HG02973 (cell line): ENCODE measurements at regions not wholly inside any gene's neighbourhood (a gene's known extent, or its start where the extent isn't known, plus 50 kb on each side); places are given as distances from the start of the nearest gene placed in this dataset.
A peak's percentile ranks its signal among the peaks of the same experiment; 100 is the strongest.
"Not testable (repeated sequence)": the region's sequence is repeated elsewhere in the genome, so short reads cannot be mapped to it uniquely, and the experiment has no call there.

Experiments
- ATAC-seq: cut with Tn5 transposase; IDR thresholded peaks from one replicate; pipeline ENCODE4 v1.9.1; 2021; ENCODE audit warnings: moderate library complexity; ENCODE audit not compliant: unreplicated experiment

DNA sequence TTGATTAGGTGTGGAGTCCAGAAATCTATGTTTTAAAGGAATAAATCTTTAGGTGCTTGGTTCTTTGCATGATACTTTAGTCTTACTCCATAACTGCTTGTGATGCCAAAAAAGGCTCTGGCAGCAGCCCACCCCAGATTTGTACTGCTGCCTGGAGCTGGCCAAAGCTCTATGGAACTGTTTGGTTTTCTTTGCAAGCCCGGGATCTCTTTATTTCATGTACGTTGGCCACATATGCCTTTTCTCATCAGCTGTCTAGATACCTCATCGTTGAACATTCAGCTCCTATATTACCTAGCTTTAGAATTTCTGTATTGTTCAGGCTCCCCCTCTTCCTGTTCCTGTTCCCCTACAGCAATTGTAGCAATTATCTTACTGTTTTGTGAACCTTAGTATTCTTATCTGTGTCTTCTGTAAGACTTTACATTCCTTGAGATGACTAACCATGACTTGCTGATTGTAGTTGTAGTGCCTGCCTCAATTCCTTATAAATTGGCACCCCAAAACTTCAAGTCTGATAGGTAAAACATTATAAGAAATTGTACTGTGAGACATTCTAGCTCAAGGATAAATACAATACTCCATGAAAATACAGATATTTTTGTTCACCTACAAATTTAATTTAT is 199.4 kb upstream of the GPRIN3 start:
- ATAC-seq = no peak

DNA sequence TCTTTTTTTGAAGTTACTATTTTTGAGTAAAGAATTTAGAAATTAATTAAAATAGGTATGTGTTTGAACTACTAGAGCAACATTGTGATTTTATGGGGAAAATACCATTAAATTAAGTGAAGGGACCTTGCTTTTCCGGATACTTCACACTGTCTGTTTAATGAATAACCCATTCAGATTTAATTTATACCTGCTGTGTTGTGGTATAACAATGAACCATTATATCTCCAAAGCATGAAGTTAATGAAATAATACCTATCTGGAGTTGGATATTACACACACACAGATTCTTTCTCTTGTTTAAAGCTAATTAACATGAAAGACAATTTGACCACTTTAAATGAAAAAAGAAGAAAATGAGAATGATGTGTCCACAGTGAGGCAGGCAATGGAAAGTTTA is 195.0 kb upstream of the GPRIN3 start:
- no peak for ATAC-seq

DNA sequence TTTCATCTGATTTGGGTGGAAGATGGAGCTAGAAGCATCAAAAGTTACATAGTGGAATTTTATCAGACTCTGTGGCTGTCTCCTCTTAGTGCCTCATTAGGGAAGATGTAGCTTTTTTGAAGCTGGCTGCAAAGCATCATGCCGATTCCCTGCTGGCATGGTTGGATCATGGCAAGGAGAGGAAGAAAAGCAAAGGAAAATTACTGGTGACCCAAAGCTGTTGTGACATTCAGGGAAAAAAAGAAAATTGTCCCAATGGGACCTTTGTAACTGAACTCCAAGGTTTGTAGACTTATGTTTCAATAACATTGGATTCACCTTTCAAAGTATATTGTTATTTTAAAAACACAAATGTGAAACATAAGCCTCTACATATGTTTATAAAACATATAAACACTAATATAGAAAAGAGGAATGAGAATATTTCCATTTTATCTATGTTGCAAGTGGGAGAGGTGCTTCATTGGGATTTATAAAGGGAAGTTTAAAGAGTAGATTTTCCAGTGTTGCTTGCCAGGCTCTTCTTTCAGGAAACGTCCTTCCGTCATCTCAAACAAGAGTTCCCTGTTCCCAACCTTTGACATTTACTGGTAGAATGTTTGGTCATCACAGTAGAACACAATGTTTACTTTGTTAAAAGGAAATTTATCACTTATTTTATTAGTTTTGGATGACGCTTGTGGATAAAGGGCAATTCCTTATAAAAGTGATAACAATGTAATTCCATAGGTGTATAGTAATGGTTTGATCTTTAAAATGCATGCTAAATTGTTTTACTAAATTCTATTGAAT is 190.1 kb upstream of the GPRIN3 start:
- ATAC-seq = no peak

DNA sequence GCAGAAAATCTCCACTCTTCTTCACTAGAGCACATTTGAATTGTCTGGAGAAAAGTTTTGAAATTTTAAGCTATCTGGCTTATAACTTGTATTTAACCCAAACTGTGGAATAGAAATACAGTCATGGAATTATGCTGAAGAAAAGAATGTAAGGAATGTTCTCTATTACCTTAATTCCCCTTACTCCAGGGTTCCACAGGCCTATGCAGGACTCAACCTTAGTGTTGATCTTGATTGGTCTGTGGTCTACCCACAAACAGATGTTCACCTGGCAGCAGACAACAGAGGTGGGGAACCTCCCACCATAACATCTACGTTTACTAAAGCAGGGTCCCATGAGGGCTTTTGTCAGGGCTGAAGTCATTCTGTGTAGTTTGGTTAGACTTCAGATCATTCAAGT is 189.3 kb upstream of the GPRIN3 start:
- ATAC-seq = no peak

DNA sequence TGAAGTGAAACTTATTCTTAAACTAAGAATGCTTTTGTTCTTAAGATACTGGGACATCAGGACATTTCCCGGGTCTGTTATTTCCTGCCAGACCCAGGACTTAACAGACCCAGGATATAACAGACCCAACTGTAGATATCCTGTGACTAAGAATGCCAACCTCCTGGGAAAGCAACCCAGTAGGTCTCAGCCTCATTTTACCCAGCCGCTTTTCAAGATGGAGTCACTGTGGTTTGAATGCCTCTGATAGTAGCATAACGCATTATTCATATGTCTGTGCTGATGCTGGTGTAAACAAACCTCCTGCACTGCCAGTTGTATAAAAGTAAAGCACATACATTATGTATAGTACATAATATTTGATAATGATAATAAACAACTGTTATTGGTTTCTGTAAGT is 185.8 kb upstream of the GPRIN3 start:
- no peak for ATAC-seq

DNA sequence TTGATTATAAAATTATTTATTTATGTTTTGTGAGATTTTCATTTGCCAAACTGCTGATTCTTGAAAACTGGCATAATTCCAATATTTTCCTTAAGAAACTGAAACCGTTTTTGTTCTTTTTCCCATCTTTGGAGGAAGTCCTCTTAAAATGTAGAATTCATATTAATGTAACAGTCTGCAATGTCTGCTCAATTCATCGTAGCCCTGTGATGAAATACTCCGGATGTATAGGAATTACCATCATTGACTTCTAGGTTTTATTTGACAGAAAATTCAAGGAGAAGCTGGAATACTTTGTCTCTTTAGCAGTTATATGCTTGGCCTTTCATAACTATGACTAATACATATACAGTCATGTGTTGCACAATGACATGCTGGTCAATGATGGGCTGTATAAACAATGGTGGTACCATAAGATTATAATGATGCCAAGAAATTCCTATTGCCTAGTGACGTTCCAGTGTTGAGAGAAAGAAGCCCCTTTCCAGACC is 185.0 kb upstream of the GPRIN3 start:
- no peak for ATAC-seq

DNA sequence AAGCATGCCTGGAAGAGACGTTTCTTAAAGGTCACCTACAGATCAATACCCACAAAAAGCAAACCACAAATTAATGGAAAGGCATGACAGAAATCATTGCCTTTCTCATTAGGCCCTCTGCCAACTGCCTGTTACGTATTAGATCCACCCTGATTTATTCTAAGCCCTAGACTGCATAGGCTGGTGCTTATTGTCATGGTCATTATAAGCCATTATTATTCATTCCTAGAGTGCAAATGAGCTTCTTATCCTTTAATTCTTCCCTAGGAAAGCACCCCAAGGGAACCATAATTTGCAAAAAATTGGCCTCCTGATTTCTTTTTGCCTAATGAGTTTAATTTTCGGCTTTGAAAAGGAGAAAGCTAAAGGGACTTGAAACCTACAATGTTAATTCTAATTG is 184.2 kb upstream of the GPRIN3 start:
- ATAC-seq = no peak

DNA sequence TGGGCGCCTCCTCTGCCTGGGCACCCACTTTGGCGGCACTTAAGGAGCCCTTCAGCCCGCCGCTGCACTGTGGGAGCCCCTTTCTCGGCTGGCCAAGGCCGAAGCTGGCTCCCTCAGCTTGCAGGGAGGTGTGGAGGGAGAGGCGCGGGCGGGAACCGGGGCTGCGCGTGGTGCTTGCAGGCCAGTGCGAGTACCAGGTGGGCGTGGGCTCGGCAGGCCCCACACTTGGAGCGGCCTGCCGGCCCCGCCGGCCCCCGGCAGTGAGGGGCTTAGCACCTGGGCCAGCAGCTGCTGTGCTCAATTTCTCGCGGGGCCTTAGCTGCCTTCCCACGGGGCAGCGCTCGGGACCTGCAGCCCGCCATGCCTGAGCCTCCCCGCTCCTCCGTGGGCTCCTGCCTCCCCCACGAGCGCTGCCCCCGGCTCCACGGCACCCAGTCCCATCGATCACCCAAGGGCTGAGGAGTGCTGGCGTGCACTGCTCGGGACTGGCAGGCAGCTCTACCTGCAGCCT is 182.4 kb upstream of the GPRIN3 start:
- ATAC-seq = not testable (repeated sequence)

DNA sequence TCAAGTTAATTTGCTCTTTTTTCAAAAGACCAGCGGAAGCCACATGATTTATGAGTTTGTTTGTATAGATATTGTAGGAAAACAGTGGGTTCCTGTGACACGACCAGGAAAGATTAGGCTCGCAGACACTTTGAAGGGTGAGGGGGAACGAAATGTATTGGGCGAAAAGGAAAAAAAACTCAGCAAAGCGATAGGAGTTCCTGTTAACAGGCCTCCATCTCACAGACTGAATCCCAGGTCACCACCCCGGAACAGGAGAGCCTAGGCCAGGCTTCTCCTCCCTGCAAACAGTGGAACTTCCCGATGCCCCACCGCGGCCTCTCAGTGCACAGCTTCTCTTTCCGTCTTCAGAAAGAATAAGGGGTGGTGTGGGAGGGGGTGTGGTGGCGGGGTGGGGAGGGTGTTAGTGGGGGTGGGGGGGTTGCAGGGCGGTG is 181.8 kb upstream of the GPRIN3 start:
- no peak for ATAC-seq

DNA sequence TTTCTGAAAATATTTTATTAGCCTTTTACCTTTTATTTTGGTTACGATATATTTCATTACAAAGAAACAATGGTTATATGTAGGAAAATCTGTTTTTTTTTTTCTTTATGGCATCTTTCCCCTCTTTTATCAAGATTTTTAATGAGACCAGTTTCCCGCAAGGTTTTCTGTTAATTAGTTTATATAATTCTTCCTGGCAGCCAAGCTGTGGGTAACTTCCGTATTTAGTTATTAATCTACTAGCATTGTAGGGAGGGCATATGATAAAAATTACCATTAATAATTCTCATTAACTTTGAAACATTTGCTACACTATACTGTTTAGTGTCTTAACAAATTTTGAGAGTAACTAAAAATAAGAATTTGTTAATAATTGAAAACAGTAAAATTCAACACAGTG is 181.1 kb upstream of the GPRIN3 start:
- no peak for ATAC-seq

DNA sequence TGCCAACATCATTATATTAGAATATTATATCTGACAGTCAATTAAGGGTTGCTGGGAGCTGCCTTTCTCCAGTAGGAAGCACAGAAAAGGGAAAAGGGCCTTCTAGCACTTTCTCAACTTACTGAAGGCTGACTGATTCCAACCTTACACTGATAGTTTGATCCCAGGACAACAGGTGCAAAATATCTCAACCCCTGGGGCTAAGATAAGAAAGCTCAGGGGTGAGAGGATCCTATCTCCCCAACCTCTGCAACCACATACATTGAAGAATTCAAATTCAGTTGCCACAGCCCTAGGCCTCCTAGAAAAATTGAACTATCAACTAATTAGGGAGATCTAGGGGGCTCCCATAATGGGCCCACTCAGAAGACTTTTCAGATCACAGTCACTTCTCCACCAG is 179.1 kb upstream of the GPRIN3 start:
- ATAC-seq = no peak

DNA sequence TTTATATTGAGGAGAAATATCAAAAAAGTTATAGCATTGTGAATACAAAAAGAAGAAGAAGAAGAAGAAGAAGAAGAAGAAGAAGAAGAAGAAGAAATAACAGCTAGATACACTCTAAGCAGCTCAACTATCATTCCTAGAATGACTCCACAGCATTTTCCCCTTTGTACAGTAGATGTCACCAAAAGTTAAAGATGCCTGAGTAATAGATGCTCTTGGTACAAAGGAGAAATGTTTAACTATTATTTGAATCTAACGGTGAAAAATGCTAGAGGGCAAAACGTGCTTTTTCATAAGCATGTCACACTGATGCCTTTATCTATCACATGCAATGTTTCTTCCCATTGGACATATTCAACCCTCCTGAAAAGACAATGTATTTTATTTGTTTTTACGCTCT is 178.4 kb upstream of the GPRIN3 start:
- no peak for ATAC-seq

DNA sequence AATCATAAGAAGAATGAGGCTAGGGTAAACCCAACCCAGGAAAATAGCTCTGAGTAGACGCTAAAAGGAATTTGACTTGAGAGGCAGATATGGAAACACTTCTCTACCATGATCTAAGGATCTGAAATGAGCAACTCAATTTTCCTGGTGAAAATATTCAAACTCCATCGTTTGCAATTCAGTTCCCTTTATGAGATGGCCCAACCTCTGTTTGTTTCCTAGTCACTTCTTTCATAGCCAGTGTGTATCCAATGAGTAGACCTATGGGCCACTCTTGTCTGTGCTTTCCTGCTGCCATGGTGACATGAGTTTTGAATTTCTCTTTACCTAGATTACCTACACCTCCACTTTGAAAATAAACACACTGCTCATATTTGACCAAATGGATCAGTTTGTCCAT is 176.2 kb upstream of the GPRIN3 start:
- ATAC-seq = no peak

DNA sequence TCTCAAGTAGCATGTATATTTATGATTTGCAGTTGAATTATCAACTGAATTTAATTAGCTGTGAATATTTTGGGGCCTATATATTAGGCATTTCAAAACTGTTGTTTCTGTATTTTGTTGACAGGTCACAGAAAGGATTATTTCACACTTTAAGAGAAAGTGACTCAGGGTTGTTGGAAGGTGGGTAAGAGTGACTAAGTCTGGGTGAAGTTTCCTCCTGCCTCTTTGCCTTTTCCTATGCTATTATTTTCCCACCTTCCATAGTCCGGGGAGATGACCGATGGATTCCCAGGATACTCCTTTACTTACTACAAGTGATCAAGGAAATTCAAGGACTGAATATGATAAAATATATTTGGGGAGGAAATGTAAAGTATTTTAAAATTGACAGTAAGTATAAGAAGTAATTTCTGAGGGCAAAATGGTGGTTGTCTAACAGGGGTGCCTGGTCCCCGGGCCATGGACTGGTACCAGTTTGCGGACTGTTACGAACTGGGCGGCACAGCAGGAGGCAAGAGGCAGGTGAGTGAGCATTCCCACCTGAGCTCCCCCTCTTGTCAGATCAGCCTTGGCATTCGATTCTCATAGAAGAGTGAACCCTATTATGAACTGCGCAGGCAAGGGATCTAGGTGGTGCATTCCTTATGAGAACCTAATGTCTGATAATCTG is 175.5 kb upstream of the GPRIN3 start:
- no peak for ATAC-seq

DNA sequence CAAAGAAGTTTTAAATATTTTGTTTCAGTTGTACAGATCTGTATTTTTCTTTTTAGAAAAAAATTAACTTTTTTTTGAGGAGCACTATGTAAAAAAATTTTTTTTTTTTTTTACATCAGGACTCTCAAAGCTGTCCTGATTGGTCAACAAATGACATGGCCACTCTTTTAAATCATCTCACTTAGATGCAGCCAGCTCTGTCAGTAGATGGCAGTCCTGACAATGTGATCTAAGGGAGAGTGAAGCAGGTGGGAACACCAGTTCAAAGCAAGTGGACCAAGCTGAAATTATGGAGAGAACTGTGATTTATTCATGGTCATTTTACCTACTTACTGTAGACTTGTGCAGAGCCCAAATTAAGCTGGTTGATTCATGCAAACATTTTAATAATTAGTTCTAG is 174.7 kb upstream of the GPRIN3 start:
- ATAC-seq = peak; percentile 73

DNA sequence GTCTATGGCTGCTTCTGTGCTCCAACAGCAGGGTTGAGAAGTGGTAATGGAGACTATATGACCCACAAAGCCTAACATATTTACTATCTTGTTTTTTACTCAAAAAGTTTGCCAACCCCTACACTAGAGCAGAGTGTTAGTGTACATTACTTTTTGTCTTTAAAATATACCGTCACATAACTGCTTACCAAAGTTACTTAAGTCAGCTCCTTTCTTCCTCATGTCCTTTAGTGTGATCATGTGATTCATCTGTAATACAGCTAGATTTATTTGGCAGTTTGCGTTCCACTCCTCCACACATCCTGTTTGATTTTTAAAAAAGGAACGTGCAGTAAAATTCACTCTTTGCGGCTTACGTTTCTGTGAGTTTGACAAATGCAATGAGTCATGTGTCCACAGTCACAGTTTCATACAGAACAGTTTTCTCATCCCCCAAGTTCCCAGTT is 162.4 kb upstream of the GPRIN3 start:
- ATAC-seq = peak; percentile 91

DNA sequence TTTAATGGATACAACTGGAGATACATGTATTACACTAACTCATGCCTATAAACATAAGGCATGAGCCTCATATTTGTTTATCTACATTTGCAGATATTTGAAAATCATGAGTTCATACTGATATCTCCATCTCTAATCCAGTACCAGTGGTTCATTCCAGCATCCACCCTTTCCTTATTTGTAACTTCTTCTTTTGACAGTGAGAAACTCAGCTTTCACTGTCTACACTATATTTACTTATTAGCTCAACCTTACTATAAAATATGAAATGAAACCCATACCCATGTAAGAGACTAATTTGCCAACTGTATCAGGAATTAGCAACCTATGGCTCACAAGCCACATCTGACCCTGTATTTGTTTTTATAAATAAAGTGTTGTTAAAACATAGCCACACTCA is 161.9 kb upstream of the GPRIN3 start:
- ATAC-seq = no peak

DNA sequence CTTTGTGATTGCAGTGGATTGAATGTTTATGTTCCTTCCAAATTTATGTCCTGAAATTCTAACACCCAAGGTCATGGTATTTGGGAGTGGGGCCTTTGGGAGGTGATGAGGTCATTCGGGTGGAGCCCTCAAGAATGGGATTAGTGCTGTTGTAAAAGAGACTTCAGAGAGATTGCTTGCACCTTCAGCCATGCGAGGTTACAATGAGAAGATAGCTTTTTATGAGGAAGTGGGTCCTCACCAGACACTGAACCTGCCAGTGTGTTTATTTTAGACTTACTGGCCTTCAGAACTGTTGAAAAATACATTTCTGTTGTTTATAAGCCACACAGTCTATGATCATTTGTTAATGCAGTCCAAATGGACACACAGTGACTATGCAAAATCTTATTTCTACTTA is 161.0 kb upstream of the GPRIN3 start:
- ATAC-seq = no peak

DNA sequence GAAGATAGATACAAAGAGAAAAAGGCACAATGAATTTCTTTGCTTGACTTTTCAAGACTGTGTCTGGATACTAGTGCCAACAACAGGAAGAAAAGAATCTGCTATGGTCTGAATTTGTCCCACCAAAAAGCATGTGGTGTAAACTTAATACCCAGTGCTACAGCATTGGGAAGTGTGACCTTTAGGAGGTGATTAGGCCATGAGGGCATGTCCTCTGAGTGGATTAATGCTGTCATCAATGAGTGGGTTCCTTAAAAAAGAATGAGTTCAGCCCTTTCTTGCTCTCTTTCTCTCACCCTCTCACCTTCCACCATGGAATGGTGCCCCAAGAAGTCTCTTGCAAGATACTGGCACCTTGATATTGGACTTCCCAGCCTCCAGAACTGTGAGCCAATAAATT is 155.7 kb upstream of the GPRIN3 start:
- no peak for ATAC-seq

DNA sequence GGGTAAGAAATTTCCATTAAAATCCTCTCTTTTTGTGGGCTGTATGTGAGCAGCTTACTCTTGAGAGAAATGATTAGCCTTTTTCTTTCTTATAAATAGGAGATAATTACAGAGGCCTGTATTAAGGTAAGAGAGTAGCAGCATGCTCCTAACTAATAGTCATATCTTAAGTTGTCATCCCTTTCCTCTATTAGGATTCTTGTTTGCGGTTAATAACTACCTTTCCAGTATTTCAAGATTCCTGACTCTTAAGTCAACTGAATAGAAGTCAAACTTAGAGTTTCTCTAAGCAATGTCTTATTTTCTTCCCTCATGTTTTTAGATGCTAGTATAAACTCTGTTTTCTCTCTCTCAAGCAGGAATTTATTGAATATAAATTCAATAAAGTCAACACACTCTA is 139.9 kb upstream of the GPRIN3 start:
- ATAC-seq = no peak

DNA sequence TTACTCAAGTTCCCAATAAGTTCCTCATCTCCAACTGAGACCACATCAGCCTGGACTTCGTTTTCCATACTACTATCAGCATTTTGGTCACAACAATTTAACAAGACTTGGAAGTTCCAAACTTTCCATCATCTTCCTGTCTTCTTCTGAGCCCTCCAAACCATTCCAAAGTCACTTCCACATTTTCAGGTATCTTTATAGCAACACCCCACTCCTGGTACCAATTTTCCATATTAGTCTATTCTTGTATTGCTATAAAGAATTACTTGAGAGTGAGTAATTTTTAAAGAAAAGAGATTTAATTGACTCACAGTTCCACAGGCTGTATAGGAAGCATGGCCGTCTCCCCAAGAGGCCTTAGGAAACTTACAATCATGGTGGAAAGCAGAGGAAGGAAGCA is 138.6 kb upstream of the GPRIN3 start:
- no peak for ATAC-seq

DNA sequence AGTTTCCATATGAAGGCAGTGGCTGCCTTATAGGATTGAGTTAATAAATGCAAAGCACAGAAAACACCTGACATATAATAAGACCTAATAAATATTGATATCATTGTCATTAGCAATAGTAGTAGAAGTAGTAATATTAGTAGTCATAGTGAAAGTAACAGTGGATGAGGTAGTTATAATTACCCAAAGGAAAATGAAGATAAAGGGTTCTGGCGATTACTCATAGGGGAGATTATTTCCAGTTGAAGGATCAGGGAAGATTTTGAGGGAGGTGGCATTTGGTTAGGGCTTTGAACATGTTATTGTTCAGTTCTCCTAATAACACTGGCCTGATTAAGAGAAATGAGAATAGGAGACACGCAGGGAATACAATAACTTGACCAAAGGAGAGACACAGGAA is 131.9 kb upstream of the GPRIN3 start:
- ATAC-seq = no peak
